Panc1 (cell line): ENCODE measurements at regions not wholly inside any gene's neighbourhood (a gene's known extent, or its start where the extent isn't known, plus 50 kb on each side); places are given as distances from the start of the nearest gene placed in this dataset.

ENCODE experiments used
- ATAC-seq: fragments of 200-7000 bp; cut with Tn5 transposase; 2 replicates; pipeline ENCODE4 v1.9.1; 2020; ENCODE audit warnings: mild to moderate bottlenecking, moderate library complexity
- BruUV-seq: library from RNA; stranded (reverse); fragments of 400-500 nt; replicated peaks from 2 replicates; lab custom pipeline; 2021; lab: Mats Ljungman, UMichigan
- CTCF ChIA-PET: fragments of 300-600 bp; sonication (Branson Sonifier 250); formaldehyde crosslinking; loops from one replicate; lab custom pipeline; 2022; ENCODE audit warnings: antibody characterized with exemption; lab: Charles Lee
- POLR2A ChIA-PET: fragments of 300-600 bp; sonication (Branson Sonifier 250); formaldehyde crosslinking; loops from one replicate; lab custom pipeline; 2022; ENCODE audit warnings: antibody characterized with exemption; lab: Charles Lee
- DNase-seq: peaks from one replicate; pipeline ENCODE4 v3.0.0-alpha.2; 2010; ENCODE audit warnings: low read depth, low spot score
- H3K27ac ChIP-seq: 2 replicates; pipeline ENCODE4 v1.5.1; 2011; ENCODE audit warnings: mild to moderate bottlenecking, low read length, inconsistent platforms
- H3K27me3 ChIP-seq: fragments of 200-500 bp; sonication (Bioruptor generic); 2 replicates; pipeline ENCODE4 v1.6.0; 2014; ENCODE audit warnings: low read length, inconsistent platforms; ENCODE audit not compliant: control insufficient read depth, insufficient read depth
- H3K36me3 ChIP-seq: fragments of 200-500 bp; sonication (Bioruptor generic); 2 replicates; pipeline ENCODE4 v1.5.1; 2014; ENCODE audit warnings: inconsistent platforms, mild to moderate bottlenecking, low read length, moderate library complexity; ENCODE audit not compliant: control insufficient read depth, insufficient read depth
- H3K4me1 ChIP-seq: 2 replicates; pipeline ENCODE4 v1.5.1; 2011; ENCODE audit warnings: inconsistent platforms, mild to moderate bottlenecking, low read length, moderate library complexity; ENCODE audit not compliant: control insufficient read depth, insufficient read depth
- H3K4me3 ChIP-seq, 2 experiments: 2 replicates each; pipeline ENCODE4 v1.5.1; 2011 to 2012; ENCODE audit warnings: low read depth in 2 of 2, low read length in 2 of 2, mild to moderate bottlenecking in 2 of 2, inconsistent platforms in 1 of 2, moderate library complexity in 1 of 2
- H3K9me3 ChIP-seq: fragments of 200-500 bp; sonication (Bioruptor generic); 2 replicates; pipeline ENCODE4 v1.5.1; 2014; ENCODE audit warnings: low read depth, mild to moderate bottlenecking, inconsistent platforms, low read length, moderate library complexity; ENCODE audit not compliant: control insufficient read depth, insufficient read depth
- CTCF ChIP-seq: fragments of 450-650 bp; IDR thresholded peaks from 2 replicates; pipeline ENCODE4 v1.5.1; 2017; ENCODE audit warnings: mild to moderate bottlenecking
- POLR2AphosphoS5 ChIP-seq: IDR thresholded peaks from 2 replicates; pipeline ENCODE4 v1.6.1; 2012; ENCODE audit warnings: mild to moderate bottlenecking, low read depth, low read length, moderate library complexity
- REST ChIP-seq, 2 experiments: IDR thresholded peaks; 2 replicates each; pipeline ENCODE4 v1.6.1; 2011 to 2012; ENCODE audit warnings: low read depth in 2 of 2, control low read depth in 1 of 2, low read length in 1 of 2, mild to moderate bottlenecking in 1 of 2, moderate library complexity in 1 of 2; ENCODE audit not compliant: insufficient read depth in 1 of 2
- SIN3A ChIP-seq: IDR thresholded peaks from 2 replicates; pipeline ENCODE4 v1.6.1; 2012; ENCODE audit warnings: low read depth, mild to moderate bottlenecking, low read length, moderate library complexity, borderline replicate concordance; ENCODE audit not compliant: insufficient read depth
- TCF7L2 ChIP-seq: IDR thresholded peaks from 2 replicates; pipeline ENCODE4 v1.6.1; 2011; ENCODE audit warnings: mild to moderate bottlenecking, low read depth, low read length, inconsistent platforms
- in situ Hi-C: cut with HindIII; loops from 2 replicates; pipeline ENCODE4 v1.10.0; 2016; ENCODE audit warnings: low sequenced_read_pairs, low pct_unique_long_range_greater_than_20kb
- intact Hi-C: fragments of 100-400 bp; cut with micrococcal nuclease; formaldehyde crosslinking; loops from one replicate; pipeline ENCODE4 v1.10.0; 2022; ENCODE audit not compliant: unreplicated experiment

- no peaks in the 10 kb centered on the region for H3K36me3 ChIP-seq
- DNase-seq (no peak), ATAC-seq (no peak)
- no peaks in the 10 kb centered on the region for H3K9me3 ChIP-seq
- H3K4me1 ChIP-seq: no peaks in the 10 kb centered on the region
- in situ Hi-C loops (no loop called here), intact Hi-C loops (no loop called here)
- H3K27me3 ChIP-seq: no peaks in the 10 kb centered on the region
- no peak overlapping the region for H3K4me3 ChIP-seq
- H3K27ac ChIP-seq: no peak overlapping the region
- TF ChIP-seq REST (IDR thresholded peaks at IDR 0.05; ENCODE audit: insufficient read depth in 1 of 2, low read depth in 2 of 2, low read length in 1 of 2): no peak
- no peak for TF ChIP-seq POLR2AphosphoS5
- TF ChIP-seq TCF7L2: no peak
- no peak for TF ChIP-seq CTCF
- no peak for TF ChIP-seq SIN3A
- ChIA-PET CTCF (no interaction called here), POLR2A (no interaction called here)
- no TSS peak for BruUV-seq
Measured at GRCh38 chr16:52283018-52283417, 263.9 kb downstream of the TOX3 start.

- H3K4me3 ChIP-seq: no peak overlapping the region
- H3K27me3 ChIP-seq: no peaks in the 10 kb centered on the region
- in situ Hi-C loops: no loop called here
- BruUV-seq: no TSS peak
- ChIA-PET POLR2A (no interaction called here), CTCF (no interaction called here)
- no peak for DNase-seq
- no peak overlapping the region for H3K27ac ChIP-seq
- intact Hi-C loops: no loop called here
- TF ChIP-seq CTCF: no peak
- no peak for TF ChIP-seq SIN3A
- TF ChIP-seq POLR2AphosphoS5: no peak
- TF ChIP-seq REST (IDR thresholded peaks at IDR 0.05; ENCODE audit: insufficient read depth in 1 of 2, low read depth in 2 of 2, low read length in 1 of 2): no peak
- TF ChIP-seq TCF7L2: no peak
- no peaks in the 10 kb centered on the region for H3K36me3 ChIP-seq
- no peak for ATAC-seq
- H3K9me3 ChIP-seq: no peaks in the 10 kb centered on the region
- no peaks in the 10 kb centered on the region for H3K4me1 ChIP-seq
Measured at GRCh38 chr16:52280086-52280485, 266.9 kb downstream of the TOX3 start.
